Putamen (tissue), 1 donor: ENCODE measurements at regions not wholly inside any gene's neighbourhood (a gene's known extent, or its start where the extent isn't known, plus 50 kb on each side); places are given as distances from the start of the nearest gene placed in this dataset.

Source experiments
- DNase-seq: peaks from one replicate; pipeline ENCODE4 v3.0.0-alpha.2; 2016; ENCODE audit warnings: low spot score

DNA sequence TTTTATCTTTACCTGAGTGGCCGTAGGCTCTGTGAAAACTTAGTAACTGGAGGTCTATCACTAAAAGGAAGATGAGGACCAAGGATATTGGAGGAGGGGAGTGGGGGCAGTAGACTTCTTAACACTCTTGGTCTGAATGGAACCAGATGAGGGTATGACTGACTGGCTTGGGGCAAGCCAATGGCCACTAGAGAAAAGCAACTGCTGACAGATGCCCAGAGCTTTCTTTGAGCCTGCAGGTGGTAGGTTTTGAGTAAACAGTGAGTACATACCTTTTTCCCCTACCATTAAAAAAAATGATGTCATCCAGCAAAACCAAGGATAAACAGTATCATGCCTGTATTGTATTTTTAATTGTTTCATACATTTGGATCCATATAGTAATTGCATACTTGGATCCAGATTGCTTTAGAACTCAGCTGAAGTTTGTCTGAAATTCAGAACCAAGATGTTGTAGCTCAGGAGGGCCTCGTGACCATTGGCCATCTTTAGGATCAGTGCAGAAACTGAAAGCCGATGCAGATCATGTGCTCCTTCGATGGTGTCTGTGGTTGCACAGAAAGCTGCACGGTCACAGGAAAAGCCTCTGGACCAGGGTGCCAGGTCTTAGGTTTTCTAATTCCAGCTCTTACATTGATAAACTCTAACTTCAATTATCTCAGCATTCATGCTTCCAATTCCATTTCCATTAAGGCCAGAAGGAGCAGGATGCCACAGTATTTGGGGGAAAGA is 131.0 kb downstream of the PDGFRA start:
- DNase-seq = no peak

DNA sequence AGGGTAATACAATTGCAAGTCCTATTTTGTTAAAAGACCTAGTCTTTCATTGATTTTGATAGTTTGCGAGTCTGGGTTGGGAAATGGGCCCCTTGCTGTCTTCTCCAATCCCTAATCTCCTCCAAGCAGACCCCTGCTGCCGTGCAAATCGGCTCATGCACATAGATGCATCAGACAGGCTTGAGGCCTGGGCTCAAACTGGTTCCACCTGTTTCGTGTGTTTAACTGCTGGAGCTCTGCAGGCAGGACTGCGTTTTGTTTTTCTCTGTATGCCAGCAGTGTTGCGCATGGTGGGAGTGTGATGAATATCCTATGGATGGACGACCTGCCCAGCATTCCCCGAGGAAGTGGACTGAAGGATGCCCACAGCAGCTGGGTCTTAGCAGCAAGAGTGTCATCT is 133.9 kb downstream of the PDGFRA start:
- no peak for DNase-seq

DNA sequence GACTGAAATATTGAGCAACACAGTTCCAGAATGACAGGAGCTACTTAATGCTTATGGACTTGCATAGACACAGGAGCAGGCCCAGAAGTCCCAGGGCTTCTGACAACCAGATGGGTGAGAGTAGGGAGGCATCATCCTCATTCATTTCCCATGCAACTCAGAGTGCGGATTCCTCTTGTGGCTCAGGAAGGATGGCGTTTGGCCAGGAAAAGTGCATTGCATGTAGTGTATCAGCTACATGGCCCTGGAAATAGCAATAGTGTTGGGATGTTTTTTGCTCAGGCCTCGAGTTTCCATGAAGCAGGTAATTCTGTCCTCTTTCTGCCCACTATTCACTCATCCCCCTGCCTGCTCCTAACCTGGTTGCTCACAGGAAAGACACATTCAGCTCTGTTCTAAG is 136.6 kb downstream of the PDGFRA start:
- DNase-seq = no peak

DNA sequence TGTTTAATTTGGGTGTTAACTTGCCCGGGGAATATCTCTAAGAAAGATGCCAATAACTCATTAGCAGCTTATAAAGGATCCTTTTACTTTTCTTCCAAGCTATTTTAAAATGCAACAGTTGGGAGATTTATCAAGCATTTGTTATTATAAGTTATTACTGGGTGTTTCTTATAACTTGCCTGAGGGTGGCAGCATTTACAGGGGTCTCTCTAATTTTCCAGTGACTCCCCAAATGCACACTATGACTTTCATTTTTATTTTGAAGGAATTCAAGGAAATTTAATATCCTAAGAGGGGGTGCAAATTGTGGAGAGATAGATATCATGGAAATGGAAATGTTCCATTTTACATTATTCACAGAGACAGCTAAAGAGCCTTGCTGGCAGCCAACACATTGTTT is 138.0 kb downstream of the PDGFRA start:
- no peak for DNase-seq

DNA sequence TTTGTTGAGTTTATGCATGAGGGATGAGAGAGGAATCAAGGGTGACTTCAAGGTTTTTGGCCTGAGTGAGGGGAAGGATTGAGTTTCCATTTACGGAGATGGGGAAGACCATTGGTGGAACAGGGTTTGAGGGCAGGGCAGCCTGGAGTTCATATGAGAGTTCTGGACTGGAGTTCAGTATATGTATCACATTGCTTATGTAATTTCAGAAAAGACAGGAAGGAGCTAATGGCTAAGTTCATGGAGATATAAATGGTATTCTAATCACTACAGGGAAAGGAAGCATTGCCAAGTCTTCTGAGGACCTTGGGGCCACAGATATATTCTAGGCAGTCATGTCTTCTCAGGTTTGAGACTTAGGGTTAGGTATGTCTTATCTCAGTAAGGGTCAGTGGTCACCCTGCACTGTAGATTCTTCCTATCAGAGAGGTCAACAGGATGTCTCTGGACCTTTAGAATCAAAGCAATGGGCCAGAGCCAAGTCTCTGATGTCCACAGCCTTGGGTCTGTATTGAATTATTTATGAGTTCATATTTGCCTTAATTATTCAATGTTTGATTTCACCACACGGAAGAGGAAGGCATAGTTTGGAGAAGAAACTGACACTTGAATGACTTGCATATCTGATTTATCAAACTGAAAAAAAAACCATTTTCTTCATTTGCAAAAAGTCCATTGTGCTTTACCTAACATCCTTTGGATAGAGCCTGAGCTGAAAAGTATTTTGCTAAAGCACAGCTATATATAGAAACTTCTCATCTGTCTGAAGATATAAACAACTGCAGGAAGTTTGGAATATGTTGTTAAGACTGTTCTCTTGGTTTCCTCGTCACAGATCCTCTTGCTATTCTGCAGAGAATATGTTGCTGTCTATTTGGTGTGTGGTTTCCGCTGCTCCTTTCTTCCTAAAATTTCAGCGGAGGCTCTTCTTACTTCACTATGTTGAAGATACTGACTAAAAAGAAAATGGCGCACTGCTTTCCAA is 139.5 kb downstream of the PDGFRA start:
- no peak for DNase-seq

DNA sequence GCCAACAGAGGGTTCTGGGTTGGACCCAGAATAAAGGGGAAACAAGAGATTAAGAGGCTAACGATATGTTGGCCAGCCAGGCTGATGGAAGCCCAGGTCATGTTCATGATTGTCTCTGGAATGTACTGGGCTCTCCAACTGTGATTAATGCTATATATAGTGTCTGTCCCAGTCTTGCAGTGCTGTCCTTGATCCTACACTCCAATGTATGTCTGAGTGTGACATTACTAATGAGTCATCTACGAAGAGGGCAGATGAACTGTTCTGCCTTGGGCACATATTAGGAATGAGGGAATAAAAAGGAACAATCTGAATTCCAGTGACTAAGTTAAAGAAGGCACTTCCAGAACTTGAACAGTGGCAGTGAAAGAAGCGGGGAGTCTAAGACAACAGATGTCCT is 142.1 kb downstream of the PDGFRA start:
- no peak for DNase-seq

DNA sequence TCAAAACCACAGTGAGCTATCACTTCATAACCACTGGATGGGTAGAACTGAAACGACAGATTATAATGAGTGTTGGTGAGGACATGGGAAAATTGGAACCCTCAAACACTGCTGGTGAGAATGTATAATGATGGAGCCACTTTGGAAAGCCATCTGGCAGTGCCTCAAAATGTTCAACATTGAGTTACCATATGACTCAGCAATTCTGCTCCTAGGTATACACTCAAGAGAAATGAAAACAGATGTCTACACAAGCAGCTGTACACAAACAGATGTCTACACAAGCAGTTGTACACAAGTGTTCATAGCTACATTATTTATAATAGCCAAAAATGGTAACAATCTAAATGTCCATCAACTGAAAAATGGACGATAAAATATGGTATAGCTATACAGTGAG is 143.9 kb downstream of the PDGFRA start:
- DNase-seq = no peak

DNA sequence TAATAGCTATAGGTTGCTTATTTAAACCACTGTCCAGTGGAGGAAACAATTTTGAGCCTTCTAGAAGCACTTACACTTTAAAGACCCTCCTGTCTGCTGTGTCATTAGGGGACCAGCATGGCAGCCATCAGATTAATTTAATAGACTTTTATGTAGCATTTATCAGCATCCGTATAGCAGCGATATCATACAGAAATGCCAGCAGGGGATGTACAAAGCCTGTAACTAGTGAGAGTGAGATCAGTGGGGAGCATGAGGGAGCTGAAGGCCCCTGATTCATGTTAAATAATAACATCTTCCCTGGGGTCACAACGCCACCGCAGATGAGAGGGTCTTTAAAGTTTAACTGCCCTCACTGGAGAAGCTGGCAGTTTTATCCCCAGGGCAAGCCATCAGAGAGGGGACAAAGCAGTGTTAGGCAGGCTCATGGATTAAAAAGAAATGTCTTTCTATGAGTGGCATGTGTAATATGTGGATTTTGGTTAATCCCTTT is 144.7 kb downstream of the PDGFRA start:
- no peak for DNase-seq

DNA sequence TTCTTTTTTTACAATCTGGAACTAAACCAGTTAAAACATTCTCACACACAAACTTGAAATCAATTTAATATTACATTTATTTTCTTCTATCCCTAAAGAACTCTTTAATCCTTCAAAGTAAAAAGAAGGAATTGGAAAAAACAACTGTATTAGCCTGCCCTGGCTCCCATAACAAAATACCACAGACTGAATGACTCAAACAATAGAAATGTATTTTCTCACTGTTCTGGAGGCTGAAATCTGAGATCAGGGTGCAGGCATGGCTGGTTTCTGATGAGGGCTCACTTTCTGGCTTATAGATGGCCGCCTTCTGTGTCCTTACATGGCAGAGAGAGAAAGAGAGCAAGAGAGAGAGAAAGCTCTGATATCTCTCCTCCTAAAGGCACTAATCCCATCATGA is 149.4 kb downstream of the PDGFRA start:
- DNase-seq = no peak

DNA sequence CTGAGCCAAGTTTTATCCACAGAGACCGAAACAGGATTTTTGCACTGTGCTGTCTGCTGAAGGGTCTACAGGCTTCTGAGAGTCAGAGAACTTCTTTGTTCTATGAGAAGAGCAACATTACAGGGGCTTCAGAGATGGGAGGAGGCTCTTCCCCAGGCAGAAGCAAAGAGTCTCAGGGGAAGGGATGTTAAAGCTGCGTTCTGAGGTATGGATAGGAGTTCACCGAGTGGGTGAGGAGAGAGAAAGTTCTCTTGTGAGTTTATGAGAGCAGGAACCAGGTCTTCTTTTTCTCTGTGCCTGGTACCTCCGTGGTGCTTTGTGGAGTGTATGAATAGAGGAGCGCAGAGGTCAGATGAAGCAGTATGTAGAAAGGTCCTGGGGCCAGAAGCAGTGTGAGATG is 155.1 kb downstream of the PDGFRA start:
- no peak for DNase-seq

DNA sequence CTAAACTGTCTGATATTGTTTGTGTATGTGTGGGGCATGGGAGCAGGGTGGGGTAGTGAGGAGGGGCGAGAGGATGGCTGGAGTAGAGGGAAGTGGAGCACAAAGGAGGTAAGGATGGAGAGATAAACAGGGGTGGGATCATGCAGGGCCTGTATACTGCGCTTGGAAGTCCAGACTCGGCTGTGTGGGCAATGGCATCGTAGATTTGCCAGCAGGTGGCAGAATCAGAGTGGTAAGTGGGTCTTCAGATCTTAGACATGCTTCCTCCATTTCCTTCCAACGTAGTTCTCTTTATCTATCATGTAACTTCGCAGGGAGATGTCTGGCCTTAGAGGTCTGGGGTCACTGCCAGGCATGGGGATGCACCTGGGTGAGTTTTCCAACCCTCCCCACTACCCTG is 155.5 kb downstream of the PDGFRA start:
- DNase-seq = peak; percentile 45

DNA sequence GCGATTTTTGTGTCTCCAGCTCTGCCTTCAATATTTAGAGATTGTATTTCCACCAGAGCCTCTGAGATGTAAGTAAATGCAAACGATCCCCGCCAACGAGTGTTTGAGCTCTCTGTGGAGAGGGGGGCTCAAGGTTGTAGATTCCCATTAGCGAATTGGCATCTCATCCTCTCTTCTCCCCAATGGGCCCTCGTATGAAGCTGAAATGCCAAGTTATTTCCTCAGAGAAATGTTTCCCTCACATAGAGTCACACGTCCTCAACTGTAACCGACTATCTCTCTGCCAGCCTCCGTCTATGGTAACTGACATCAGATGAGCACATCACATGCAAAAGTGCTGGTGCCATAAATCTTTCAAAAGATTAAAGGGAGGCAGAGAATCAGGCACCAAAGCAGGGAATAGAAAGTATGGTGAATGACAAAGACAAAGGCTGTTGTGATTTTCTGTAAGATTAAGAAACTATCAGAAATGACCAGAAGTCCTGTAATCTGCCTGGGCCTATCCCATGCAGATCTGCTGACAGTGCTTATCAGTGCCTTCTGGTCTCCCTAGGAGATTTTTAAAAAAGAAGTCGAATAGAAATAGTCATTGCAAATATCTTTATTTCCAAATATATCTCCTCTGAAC is 157.1 kb downstream of the PDGFRA start:
- DNase-seq = no peak

DNA sequence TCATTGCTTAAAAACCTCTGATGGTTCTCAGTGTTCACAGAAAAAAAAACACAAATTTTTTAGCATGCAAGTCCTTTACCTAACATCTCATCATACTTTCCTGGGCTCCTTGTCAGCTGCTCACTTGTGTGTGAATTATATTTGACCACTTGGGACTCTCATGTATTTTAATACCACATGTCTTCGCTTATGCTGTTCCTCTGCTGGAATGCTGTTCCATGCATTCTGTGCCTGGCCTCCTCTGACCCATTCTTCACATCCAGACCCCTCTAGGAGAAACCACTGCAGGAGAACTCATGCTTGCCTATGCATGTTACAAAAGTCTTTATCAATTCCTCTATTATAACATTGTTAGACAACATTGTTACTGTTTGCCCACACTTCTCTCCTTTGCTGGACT is 157.6 kb downstream of the PDGFRA start:
- no peak for DNase-seq

DNA sequence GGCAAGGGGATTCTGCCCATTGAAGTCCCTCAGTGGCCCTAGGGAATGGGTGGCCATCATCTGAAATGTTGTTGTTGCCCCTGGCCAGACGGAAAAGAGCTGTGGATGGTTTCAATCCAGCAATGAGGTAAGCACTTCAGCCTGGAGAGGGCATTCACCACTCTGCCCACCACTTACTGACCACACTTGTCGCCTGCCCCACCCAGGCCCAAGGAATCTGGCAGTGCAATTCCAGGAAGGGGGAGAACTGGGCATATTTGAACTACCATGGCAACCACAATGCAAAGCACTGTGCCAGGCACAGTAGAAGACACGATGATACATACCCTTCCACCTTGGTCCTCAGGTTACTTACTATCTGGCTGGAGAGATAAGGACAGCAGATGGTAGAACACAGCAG is 161.6 kb downstream of the PDGFRA start:
- no peak for DNase-seq

DNA sequence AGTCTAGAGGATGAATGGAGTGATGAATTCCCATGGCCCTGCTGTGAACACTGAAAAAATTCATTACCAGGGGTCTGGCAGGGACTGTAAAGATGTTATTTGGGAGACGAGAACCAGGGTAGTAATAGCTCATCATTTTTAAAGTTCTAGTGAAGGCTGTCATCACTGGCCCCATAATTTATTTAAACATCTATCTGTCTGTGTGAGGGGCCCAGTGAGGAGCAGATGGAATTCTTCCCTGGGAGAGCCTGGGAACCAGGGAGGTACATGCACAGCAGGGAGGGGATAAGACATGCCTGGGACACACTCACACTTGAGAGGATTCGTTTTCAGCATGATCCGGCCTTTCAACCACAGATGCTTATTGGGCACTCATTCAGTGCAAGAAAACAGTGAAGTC is 162.0 kb downstream of the PDGFRA start:
- DNase-seq = no peak

DNA sequence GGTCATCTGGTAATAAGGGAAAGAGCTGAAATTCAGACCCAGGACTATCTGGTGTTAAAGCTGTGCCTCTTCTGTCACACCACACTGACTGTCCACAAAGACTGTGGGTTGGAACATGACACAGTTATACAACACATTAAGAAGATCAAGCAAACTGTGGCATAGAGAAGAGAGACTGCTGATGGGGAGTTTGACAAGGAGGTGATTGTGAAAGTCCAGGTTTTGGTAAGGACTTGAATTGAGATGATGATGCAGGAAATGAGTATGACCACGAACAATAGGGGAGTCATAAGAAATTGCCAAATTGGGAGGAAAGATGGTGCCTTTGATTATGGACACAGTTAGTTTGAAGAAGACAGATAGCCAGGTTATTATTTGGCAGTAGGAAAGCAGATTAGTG is 163.4 kb downstream of the PDGFRA start:
- no peak for DNase-seq

DNA sequence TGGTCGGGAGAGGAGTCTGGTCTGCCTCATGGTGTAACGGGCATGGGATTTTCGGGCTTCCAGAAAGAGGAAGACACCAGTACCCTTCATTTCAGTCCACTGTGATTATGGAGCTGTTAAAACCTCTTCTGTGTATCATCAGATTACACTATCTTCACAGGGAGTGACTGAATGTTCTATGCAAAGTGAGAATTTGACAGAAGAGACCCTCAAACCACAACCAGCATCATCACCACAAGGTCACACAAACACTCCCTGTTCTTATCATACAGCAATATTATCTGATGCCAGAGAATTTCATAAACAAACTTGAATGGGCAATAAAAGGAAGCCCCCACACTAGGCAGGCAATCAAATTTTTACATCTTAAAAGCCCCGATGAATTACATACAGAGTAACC is 164.2 kb downstream of the PDGFRA start:
- DNase-seq = no peak

DNA sequence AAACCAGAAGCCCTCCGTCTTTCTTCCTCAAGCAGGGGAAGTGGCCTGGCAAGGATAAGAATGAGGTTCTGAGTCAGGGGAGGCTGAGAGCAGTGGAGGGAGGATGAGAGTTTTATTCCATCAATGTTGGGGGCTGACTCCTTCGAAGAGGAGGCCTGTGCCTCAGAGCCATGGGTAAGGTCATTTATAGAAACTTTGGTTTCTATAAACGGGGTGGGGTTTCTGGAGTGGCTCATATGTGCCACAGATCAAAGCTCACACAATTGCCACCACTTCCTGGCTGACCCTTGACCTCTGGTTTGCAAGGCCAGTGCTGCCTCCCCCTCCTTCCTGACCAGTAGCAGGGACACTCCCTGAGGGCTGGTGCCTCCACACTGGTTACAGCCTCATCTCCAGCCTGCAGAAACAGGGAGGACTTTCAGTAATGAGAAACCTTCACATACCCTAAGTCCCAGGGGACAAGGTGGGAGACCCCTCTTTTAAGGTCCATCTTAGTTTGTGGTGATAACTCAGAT is 166.0 kb downstream of the PDGFRA start:
- no peak for DNase-seq

DNA sequence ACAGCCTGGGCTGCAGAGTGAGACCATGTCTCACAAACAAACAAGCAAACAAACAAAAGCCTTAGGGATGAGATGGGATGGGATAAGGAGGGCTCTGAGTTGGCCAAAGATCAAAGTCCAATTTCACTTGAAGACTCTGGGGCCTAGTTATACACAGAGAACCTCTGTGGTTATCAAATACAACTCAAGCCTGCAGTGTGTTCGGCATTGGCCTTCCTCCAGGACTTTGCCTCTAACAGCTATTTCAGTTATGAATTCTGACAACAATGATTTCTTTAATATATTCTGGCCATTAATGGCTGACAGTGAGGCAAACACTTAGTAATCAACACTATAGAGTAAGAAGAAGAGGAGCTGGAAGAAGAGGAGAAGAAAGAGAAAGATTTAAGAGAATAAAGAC is 171.1 kb downstream of the PDGFRA start:
- DNase-seq = no peak

DNA sequence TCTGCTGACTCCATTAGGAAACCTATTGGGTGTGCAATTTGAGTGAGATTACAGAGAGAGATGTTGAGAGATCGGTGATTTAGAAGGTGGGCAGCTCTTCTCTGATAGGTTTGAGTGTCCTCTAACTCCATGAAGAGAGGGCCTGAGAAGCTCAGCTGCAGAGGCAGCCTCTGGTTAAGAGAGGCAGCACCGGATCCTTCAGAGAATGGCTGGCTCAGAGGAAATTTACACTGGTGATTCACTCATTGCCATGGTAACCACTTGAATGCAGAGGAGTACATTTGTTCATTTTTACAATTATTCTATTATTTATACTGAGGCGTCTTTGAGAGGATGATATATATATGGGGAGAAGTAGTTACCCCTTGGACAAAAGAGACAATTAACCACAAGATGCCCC is 171.7 kb downstream of the PDGFRA start:
- peak; percentile 79 for DNase-seq

DNA sequence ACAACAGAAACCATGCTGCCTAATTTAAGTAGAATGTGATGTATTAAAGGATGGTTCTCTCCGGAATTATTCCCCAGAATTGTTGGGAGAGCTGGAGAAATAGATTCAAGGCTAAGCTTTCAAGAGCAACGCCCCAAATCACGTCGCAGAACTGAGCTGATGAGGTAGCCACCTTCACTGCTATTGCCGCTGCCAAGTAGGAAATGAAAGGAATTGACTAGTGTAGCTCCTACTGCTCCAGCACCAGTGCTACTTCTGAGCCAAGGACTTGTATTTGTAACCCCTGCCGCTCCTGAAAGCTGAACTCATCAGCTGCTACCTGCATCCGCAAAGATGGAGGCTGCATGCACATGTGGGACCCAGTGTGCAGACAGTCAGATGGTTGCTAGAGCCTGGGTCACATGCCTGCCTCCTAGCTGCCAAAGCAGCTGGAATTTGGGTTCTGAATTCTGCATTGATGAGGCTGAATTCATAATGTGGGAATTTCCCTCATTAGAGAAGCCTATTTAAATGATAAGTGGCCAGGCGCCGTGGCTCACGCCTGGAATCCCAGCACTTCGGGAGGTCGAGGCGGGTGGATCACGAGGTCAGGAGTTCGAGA is 173.9 kb downstream of the PDGFRA start:
- peak; percentile 47 for DNase-seq
